Suppressor macrophage treated with lipopolysaccharide for 4 hours (primary cell): ENCODE measurements at regions not wholly inside any gene's neighbourhood (a gene's known extent, or its start where the extent isn't known, plus 50 kb on each side); places are given as distances from the start of the nearest gene placed in this dataset.
"Not testable (repeated sequence)": the region's sequence is repeated elsewhere in the genome, so short reads cannot be mapped to it uniquely, and the experiment has no call there.

Experiments used
- DNase-seq: peaks from one replicate; pipeline ENCODE4 v3.0.0-alpha.2; 2020

DNA sequence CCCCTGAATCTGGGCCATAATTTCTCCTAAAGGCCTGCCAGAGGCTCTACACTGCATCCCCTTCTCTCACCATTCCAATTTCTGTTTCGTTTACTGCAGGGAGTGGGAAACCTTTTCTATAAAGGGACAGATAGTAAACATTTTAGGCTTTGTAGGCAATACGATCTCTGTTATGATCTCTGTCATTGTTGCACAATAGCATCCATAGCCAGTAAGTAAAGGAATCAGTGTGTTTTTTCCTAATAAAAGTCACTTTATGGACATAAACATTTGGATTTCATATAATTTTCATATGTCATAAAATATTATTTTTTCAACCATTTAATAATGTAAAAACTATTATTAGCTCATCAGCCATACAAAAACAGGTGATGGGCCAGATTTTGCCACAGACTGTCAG lies 531.7 kb downstream of the DSC3 start:
- DNase-seq: no peak

DNA sequence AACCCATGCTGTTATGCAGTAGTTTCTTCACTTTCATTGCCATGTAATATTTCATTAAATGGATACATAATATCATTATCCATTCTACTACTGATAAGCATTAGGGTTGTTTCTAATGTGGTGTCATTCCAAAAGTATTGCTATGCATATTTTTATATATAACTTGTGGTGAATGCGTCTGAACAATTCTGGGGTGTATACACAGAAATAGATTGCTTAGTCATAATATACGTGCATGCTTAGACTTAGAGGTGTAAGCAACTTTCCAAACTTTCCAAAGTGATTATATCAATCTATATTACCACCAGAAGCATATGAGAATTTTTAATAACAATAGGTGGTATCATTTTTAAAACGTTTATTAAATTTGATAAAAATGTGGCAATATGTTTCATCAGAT lies 540.9 kb downstream of the DSC3 start:
- no peak for DNase-seq

DNA sequence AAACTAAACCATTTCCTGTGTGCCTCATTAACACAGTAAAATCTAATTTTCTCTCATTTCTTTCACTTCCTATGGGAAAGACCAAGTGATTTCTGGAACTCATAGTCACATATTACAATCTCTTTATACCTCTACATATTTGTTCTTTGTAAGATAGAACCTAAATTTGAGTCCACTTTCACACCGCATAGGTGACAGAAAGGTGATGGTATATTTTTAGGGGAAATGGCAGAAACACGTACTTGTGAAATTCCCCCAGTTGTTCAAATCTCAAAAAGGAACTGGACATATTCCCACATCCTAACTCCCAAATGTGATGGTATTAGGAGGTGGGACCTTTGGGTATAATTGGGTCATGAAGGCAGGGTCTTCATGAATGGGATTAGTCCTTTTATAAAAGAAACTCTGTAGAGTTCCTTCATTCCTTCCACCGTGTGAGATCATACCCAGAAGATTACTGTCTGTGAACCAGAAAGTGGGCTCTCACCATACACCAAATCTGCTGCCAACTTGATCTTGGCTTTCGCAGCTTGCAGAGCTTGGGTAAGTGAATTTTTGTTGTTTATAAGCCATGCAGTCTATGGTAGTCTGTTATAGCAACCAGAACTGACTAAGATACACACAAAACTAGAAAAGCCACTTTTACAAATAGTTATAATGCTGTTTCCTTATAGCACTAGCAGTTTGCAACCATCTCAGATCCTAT lies 542.1 kb downstream of the DSC3 start:
- DNase-seq: no peak

DNA sequence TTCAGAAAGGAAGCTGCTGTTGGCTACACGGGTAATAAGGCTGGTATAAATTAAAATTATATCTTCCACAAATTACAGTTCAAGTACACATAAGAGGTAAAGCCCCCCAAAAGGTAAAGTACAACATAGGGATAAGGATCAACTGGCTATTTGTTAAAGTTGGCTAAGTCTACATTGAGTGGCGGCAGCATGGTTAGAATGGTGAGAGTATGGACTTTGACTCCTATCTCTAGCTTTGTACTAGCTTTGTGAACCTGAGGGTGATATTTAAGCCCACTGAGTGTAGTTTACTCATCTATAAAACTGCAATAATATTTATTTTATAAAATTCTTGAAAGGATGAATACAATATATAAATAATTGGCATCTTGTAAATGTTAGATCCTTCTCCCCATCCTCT lies 542.8 kb downstream of the DSC3 start:
- DNase-seq: no peak

DNA sequence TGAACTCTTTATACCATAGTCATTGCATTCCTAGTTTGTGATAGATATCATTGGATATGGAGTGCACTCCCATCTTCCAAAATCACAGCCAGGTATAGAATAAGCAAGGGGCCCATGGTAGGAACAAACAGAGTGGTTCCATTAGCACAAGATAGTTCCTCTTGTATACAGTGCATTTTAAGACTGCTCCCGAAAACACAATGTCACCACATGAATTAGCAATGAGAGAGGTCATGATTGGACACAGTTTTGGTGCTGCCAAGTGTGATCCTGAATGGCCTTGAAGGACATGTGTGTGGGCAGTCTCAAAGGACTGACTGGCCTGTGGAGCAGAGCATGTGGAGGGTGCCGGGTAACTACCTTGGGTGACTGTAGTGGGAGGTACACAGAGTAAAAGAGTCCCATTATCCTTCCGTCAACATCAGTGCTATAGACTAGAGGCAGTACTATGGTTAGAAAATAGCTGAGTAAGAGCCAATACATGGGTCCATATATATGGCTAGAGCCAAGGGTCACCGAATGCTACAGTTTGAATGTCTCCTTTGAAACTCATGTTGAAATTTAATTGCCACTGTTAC lies 549.9 kb downstream of the DSC3 start:
- no peak for DNase-seq

DNA sequence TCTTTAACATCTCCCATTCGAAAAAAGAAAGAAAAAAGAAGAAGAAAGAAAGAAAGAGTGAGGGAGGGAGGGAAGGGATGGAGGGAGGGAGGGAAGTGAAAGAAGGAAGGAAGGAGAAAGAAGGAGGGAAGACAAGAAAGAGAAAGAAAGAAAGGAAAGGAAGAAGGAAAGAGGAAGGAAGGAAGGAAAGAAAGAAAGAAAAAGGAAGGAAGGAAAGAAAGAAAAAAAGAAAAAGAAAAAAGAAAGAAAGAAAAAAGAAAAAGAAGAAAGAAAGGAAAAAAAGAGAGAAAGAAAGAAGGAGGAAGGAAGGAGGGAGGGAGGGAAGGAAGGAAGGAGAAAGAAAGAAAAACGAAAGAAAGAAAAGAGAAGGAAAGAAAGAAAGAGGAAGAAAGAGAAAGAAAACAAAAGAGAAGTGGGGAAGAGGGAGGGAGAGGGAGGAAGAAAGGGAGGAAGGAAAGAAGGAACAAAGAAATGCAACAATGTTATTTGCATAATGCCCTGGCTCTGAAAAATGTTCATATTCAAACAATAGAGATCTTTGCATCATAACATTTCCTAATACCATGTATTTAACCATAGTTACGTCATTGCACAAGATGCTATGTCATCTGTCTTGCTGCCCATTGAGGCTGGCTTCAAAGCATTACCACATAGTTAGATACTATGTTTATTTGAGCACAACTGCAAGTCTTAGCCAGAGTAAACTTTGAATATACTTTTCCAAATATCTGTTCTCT lies 550.6 kb downstream of the DSC3 start:
- DNase-seq: no peak

DNA sequence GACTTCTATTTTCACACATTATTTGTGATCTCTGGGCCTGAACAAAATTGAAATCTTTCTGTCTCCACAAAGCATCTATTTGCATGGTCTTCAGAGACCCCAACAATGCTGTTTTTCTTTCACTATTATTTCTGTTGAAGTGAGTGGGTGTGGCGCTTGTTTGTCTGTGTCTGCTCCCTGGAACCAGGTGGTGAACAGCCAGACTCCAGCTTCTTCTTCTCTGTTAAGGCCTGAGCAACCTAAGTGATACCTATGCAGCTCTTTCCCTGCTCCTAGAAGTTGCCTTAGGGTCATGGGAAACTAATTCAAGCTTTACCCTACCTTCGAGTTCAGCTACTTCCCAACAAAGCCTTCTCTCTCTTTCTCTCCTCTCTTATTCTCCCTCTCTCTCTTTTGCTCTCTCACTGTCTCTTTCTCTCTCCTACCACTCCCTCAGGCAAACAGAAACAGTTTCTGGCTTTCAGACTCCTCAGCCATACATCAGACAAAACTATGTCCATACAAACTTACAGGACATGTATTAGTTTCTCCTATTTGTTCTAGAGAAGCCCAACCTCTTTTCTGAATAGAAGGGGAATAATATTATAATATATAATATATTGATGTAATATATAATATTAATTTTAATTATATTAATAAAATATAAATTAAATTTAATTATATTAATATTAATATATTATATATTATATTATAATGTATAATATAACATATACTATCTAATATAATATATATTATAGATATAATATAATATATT lies 552.5 kb downstream of the DSC3 start:
- DNase-seq: no peak

DNA sequence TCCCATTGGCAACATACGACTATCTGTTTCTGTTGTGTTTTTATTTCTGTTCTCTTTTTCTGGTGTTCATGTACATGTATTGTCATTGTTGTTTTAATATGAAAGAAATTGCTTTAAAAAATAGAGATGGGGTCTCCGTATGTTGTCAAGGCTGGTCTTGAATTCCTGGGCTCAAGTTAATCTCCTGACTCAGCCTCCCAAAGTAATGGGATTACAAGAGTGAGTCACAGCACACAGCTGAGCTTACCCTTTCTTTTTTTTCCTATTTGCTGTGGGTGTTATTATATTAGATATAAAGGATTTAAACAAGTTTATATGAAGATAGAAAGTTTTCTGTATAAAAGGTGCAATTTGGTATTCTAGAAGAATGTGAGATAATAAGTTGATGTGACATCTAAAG lies 554.6 kb downstream of the DSC3 start:
- no peak for DNase-seq

DNA sequence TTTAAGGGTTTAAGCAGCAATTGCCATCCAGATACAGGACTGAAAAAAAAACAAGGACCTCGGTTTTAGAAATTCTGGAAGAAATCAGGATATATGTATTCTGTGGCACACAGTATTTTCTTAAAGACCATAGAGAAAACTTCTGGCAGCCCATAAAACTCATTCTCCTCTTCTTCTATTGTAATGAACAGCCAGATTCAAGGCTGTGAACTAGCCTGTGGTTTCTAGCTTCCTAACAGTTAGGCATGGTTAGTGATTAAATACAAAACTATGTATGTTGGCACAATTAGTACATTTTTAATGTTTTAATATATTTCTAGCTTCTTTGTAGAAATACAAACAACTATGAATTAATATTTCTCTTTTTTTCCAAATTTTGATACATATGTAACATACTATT lies 555.7 kb downstream of the DSC3 start:
- no peak for DNase-seq

DNA sequence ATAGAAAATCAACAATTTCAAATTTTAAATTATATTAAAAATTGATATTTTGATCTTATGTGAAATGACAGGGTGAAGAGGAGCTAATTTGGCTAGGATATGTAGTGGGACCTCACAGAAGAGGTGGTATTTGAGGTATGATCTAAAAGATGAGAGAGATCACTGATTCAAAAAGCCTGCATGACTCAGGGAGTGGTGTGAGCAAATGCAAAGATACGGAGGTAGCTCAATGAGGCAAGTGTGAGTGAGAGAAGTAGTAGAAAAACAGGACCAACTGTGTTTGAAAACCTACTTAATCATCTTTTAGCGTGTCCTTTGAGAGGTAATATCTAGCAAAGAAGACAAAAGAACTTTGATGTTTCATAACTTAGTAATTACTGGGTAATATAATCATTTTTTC lies 557.5 kb downstream of the DSC3 start:
- DNase-seq: no peak

DNA sequence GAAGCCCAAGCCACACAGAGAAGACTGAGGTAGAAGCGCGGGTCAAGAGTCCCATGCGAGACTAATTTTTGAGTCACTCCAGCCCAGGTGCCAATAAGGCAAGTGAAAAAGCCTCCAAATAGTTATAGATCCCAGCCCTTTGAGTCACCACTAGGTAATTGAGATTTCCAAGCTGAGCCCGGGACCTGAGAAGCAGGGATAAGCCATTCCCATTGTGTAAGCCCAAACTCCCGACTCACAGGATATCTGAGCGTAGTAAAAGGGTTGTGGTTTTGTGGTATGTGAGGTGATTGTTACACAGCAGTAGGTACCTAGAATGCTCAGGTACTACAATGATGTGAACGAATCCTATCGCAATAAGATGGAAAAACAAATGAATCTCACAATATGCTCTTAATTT lies 560.7 kb downstream of the DSC3 start:
- DNase-seq: no peak

DNA sequence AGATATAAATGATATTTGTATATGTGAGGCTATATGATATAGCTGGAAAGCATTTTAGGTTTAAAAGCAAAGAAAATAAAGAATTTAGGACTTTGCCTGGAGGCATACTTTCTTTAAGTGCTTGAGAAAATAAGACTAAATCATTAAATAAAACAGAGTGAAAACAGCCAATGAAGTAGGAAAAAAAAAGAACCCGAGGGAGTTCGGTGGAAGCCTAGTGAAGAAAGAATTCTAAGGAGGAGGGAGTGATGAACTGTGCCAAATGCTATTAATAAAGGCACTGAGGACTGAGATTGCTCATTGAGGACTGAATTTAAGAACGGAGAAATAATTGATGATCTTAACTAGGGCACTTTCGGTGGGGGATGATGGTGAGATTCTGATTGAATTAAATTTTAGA lies 573.5 kb downstream of the DSC3 start:
- no peak for DNase-seq

DNA sequence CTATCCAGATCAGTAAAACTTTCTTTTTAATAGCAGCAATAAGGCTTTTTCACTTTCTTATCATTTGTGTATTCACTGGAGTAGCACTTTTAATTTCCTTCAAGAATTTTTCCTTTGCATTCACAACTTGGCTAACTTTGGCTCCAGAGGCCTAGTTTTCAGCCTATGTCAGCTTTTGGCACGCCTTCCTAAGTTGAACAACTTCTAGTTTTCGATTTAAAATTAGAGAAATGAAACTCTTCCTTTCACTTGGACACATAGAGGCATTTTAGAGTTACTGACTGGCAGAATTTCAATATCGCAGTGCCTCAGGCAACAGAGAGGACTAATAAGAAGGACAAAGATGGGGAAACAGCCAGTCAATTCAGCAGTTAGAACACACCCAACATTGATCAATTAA lies 577.4 kb downstream of the DSC3 start:
- DNase-seq: peak; percentile 8

DNA sequence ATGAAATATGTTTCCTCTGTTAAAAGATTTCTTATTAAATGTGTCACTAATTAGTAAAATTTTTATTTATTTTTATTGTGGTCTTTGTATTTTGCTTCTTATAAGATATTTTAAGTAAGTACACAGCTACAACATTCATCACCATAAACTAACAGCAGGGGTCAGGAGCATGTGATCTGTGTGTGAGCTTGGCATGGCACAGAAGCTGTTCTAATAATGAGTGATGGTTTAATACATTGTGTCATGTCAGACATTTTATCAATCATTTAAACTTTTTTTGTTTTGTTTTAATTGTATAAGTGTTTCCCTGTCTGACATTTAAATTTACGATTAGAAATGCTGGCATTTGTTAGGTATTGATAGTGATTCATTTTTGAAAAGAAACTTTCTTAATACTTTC lies 585.4 kb downstream of the DSC3 start:
- DNase-seq: no peak

DNA sequence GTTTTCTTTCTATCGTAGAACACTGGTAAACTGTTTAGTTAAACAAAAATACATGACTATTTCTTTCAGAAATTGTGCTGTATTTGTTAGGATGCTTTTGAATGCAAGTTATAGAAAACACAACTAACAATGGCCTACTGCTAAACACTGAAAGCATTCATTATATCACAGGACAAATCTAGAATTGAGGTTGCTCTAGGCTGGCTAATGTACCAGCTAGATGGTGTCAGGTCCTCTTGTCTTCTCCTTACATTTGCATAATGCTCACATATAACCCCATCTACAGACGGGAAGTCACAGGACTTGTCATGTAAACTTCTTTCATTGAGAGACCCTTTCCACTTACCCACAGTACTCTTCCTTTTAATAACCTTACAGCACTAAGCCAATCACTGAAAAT lies 586.8 kb downstream of the DSC3 start:
- DNase-seq: no peak

DNA sequence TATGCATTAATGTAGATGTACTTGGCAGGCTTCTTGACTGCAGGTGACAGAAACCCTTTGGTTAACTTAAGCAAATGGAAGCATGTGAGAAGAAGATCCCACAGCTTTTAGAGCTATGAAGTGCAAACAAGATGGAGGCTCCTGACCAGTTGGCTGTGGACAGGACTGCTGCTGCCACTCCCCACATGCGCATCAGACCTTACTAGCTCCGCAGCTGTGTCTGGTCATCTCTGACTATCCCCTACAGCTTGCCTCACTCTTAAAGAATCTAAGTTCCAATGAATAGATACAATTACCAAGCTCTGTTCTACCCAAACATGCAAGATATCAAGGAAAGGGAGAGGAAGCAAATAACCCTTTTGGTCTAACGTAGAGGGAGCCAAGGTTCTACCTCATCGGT lies 587.6 kb downstream of the DSC3 start:
- DNase-seq: no peak

DNA sequence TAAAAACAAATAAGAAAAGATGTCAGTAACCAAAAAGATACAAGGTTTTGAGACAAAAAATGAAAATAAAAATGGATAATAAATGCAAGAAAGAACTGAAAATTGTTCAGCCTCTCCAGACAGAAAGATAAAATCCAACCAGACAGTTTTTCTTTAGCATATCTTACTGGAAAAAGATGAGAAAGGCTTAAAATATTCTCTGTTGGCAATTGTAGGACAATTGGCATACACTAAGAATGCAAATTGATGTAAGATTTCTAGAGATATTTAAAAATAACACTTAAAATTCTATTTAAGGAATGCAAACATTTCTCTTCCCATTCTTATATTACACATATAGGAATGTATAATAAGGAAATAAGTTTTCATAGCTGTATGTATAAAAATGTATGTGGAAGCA lies 590.6 kb downstream of the DSC3 start:
- DNase-seq: no peak

DNA sequence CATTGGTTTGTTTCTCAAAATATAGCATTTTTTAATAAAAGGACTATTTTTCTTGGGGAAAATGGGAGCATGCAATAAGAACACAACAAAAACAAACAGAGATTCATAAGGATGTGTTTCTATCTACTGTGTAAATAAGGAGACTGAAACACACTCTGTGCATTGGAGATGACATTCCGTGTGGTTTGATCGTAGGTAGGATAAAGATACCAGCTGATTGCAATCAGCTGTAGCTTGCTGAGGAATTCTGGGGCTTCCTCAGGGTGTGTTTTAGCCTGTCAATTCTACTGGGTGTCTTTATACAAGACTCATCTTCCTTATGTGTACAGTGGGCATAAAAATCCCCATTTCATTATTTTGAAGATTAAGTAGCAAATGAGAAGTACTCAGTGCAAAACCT lies 591.6 kb downstream of the DSC3 start:
- DNase-seq: no peak

DNA sequence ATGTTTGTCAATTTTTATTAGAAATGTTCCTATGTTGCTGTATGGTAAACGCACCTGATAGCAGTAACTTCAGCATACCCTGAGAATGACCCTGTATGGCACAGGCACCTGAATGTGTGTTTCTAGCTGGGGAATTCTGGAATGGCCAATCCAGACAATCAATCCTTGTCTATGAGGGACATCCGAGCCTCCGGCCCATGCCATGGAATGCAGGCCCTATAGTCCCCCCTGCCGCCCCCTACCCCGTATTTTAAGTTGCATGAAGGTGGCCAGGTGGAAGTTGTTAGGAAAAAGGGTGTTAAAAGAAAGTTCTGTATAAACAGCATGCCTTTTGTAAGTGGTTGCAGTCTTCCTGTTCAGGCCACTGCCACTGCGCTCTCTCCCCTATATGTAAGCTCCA lies 595.9 kb downstream of the DSC3 start:
- no peak for DNase-seq

DNA sequence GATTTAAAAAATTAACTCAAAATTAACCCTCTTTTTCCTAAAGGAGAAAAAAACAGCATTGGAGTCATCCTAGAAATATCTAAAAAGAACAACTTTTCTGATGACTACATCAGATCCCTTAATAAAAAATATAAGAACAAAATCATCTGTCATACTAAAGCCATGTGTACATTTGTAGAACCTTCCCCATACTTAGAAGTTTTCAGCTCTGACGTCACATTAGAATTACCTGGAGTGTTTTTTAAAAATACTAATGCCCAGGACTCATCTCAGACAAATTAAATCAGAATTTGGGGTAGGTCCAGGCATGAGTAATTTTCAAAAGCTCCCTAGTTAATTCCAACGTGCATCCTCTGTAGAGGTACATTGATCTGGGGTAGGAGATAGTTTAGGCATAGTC lies 598.0 kb downstream of the DSC3 start:
- DNase-seq: no peak

DNA sequence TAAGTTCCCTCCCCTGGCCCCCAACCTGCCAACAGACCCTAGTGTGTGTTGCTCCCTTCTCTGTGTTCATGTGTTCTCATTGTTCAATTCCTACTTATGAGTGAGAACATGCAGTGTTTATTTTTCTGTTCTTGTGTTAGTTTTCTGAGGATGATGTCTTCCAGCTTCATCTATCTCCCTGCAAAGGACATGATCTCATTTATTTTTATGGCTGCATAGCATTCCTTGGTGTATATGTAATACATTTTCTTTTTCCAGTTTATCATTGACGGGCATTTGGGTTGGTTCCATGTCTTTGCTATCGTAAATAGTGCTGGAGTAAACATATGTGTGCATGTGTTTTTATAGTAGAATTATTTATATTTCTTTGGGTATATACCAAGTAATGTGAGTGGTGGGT lies 602.2 kb downstream of the DSC3 start:
- no peak for DNase-seq

DNA sequence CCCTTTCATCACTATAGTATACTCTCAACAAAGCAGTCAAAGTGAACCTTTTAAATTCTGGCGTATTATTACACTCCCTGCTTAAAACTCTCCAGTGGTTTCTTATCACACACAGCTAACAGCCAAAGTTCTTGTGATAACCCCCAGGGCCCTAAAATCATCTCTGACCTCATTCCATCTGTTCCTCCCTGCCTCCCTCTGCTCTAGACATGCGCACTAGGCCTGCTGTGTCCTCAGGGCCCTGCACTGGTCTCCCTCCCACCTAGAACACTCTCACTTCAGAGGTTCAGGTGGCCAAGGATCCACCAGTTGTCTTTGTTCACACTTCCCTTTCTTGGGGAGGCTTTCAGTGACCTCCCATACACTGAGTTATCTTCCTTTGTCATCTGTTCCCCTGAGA lies 603.4 kb downstream of the DSC3 start:
- no peak for DNase-seq

DNA sequence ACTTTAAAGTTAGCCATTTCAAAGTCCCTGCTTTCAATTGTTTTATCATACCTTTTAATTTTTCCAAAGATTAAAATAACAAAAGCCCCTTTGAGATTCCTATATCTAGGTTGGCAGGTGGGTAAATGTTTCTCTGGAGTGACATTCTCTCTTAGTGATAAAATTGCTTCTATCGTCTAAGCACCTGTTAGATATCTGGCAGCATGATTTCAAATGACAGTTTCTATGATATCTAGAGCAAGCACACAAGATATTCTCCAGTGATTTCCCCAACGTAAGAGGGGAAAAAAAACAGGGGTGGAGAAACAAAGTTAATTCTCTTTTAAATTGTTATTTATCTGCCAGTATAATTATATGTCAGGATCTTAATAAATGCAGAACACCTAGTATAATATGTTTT lies 610.2 kb downstream of the DSC3 start:
- DNase-seq: no peak

DNA sequence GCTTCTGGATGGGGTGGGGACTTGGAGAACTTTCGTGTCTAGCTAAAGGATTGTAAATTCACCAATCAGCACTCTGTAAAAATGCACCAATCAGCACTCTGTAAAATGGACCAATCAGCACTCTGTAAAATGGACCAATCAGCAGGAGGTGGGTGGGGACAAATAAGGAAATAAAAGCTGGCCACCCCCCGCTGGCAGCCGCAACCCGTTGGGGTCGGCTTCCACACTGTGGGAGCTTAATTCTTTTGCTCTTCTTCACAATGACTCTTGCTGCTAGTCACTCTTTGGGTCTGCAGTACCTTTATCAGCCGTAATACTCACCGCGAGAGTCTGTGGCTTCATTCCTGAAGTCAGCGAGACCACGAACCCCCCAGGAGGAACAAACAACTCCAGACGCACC lies 623.1 kb downstream of the DSC3 start:
- DNase-seq: not testable (repeated sequence)
